Adrenal gland (tissue), 9 donors: ENCODE measurements at regions not wholly inside any gene's neighbourhood (a gene's known extent, or its start where the extent isn't known, plus 50 kb on each side); places are given as distances from the start of the nearest gene placed in this dataset.

ENCODE experiments used
- DNase-seq, 7 donors: peaks; one replicate each; pipeline ENCODE4 v3.0.0-alpha.2; 2019 to 2020
- H3K27ac ChIP-seq, 5 donors: fragments of 200-600 bp; sonication (generic) in 4 of 5; 1 replicate in 3 of 5; 2 replicates in 2 of 5; pipeline versions ENCODE4 v1.5.1 to v1.8.0; 2016 to 2020; ENCODE audit warnings: mild to moderate bottlenecking in 1 of 5
- H3K27me3 ChIP-seq: fragments of 200-600 bp; 2 replicates; pipeline ENCODE4 v1.8.0; 2021
- H3K36me3 ChIP-seq, 2 donors: fragments of 200-600 bp; replicated peaks in 1 of 2; 1 replicate in 1 of 2; 2 replicates in 1 of 2; pipeline versions ENCODE4 v1.5.1 to v1.8.0; 2018 to 2022
- H3K4me1 ChIP-seq, 2 donors: fragments of 200-600 bp; replicated peaks in 1 of 2; 1 replicate in 1 of 2; 2 replicates in 1 of 2; pipeline versions ENCODE4 v1.5.1 to v1.8.0; 2018 to 2021
- H3K4me3 ChIP-seq, 4 donors: fragments of 200-600 bp; sonication (generic) in 3 of 4; one replicate each; pipeline ENCODE4 v1.5.1; 2016 to 2018
- H3K9me3 ChIP-seq, 3 donors: fragments of 200-600 bp; sonication (generic) in 1 of 3; replicated peaks in 1 of 3; 1 replicate in 2 of 3; 2 replicates in 1 of 3; pipeline versions ENCODE4 v1.5.1 to v1.8.0; 2016 to 2021
- POLR2A ChIP-seq, 2 donors: fragments of 450-650 bp; IDR thresholded peaks; one replicate each; pipeline ENCODE4 v1.6.1; 2017; ENCODE audit warnings: antibody characterized with exemption in 2 of 2, mild to moderate bottlenecking in 2 of 2, moderate library complexity in 1 of 2
- WGBS, 4 donors: extraction: QIAGEN DNeasy Blood & Tissue Kit in 2 of 4; methylation state at CpG; one replicate each; pipeline versions ENCODE4 v1.1.5 to v1.1.7; 2013 to 2017; 5-methylcytosine and 5-hydroxymethylcytosine counted together
- intact Hi-C, 2 donors: fragments of 100-400 bp; cut with DNase I; formaldehyde crosslinking; loops; one replicate each; pipeline versions ENCODE4 v1.14.1 to v1.15.0; 2022 to 2023
- TF ChIP-seq, protein P1 (sequence below), 6 experiments: fragments of 450-650 bp in 4 of 6; fragments of 200-600 bp in 2 of 6; sonication (generic) in 1 of 6; IDR thresholded peaks; 1 replicate in 5 of 6; 2 replicates in 1 of 6; pipeline versions ENCODE4 v1.5.1 to v1.8.0; 2016 to 2021; ENCODE audit warnings: antibody characterized with exemption in 6 of 6, mild to moderate bottlenecking in 2 of 6, moderate library complexity in 1 of 6
- donor health status: healthy with polysubstance abuse.
- donor health status: Bipolar disorder and iron deficiency.
- donor health status: DM: yes; HTN: yes; CAD: no.
- donor health status: DM: no; HTN: no; CAD: no.
- donor health status: DM: no; HTN: no; CAD: no.

DNA sequence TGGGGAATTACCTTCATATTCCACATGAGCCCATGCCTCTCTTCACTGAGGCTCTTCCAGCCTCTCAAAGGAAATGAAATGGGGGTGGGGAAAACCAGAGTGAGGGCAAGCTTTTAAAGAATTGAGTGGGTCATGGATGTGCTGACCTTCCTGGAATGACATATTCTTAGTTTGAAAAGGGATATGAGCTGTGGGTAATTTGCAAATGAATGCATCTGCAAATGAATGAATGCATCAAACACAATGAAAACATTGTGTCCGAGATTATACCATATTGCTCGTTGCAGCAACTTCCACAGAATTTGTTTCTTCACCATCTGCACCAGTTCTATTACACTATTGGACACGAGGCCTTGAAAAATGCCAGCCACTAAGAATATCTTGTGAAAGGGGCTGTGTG lies 198.6 kb upstream of the CDH6 start:
- intact Hi-C loops = no loop called here
- no peaks in the 10 kb centered on the region for H3K9me3 ChIP-seq
- 62 to 76% (median 70%) methylated on average over 3 of the region's 3 CpGs for WGBS, 4 donors

DNA sequence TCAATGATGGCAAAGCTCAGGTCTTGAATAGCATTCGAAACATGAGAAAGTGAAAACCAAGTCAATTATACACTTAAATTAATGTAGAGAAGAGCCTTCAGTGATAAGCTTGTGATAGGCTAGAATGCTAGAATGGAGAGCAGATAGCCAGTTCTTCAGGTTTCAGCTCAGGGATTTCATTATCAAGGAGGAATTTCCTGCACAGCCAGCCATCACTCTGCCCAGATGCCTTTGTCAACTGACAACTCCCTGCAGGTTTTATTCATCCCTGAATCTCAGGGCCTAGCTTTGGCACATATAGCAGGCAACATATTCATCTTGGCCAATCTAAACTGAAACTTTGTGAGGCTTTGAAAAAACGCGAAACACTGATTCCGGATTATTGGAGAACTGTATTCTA lies 199.3 kb upstream of the CDH6 start:
- no peak for DNase-seq
- Histone ChIP-seq H3K27me3 (no peaks in the 10 kb centered on the region), H3K4me3 (no peak overlapping the region), H3K4me1 (no peaks in the 10 kb centered on the region), H3K27ac (no peak overlapping the region), H3K36me3 (no peaks in the 10 kb centered on the region), H3K9me3 (no peaks in the 10 kb centered on the region)
- TF ChIP-seq POLR2A (IDR thresholded peaks at IDR 0.05) = no peak
- TF ChIP-seq, protein P1, sequence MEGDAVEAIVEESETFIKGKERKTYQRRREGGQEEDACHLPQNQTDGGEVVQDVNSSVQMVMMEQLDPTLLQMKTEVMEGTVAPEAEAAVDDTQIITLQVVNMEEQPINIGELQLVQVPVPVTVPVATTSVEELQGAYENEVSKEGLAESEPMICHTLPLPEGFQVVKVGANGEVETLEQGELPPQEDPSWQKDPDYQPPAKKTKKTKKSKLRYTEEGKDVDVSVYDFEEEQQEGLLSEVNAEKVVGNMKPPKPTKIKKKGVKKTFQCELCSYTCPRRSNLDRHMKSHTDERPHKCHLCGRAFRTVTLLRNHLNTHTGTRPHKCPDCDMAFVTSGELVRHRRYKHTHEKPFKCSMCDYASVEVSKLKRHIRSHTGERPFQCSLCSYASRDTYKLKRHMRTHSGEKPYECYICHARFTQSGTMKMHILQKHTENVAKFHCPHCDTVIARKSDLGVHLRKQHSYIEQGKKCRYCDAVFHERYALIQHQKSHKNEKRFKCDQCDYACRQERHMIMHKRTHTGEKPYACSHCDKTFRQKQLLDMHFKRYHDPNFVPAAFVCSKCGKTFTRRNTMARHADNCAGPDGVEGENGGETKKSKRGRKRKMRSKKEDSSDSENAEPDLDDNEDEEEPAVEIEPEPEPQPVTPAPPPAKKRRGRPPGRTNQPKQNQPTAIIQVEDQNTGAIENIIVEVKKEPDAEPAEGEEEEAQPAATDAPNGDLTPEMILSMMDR (IDR thresholded peaks at IDR 0.05) = no peak
- 78 to 84% (median 81%) methylated on average over 4 of the region's 4 CpGs for WGBS, 4 donors
- intact Hi-C loops = no loop called here

More for the DNA sequence above, 198.6 kb upstream of the CDH6 start:
- H3K4me1 ChIP-seq = no peaks in the 10 kb centered on the region
- H3K27me3 ChIP-seq = no peaks in the 10 kb centered on the region
- H3K4me3 ChIP-seq = no peak overlapping the region
- no peaks in the 10 kb centered on the region for H3K36me3 ChIP-seq
- TF ChIP-seq, protein P1 (IDR thresholded peaks at IDR 0.05) = no peak
- no peak for TF ChIP-seq POLR2A (IDR thresholded peaks at IDR 0.05)
- no peak overlapping the region for H3K27ac ChIP-seq
- DNase-seq = no peak

DNA sequence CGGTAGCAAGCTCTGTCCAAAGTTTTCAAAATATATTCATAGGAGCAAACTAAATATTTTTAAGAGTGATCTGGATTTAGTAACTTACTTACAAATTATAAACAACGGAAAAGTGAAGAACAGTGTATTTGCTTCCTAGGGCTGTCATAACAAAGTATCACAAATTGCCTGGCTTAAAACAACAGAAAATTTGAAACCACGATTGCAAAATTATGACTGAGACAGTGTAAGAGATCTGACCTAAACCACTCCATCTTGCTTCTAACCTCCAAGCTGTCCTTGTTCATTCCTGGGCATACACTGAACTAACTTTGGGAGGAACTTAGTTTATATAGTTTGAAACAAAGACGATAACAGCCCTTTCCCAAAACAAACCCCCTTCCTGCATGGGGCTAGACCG lies 202.0 kb upstream of the CDH6 start:
- Histone ChIP-seq H3K27ac (no peak overlapping the region), H3K27me3 (no peaks in the 10 kb centered on the region), H3K4me1 (no peaks in the 10 kb centered on the region), H3K36me3 (no peaks in the 10 kb centered on the region), H3K9me3 (no peaks in the 10 kb centered on the region), H3K4me3 (no peak overlapping the region)
- 51 to 67% (median 59%) methylated on average over 5 of the region's 5 CpGs for WGBS, 4 donors
- DNase-seq = no peak
- intact Hi-C loops = no loop called here
- TF ChIP-seq POLR2A (IDR thresholded peaks at IDR 0.05) = no peak
- TF ChIP-seq, protein P1 (IDR thresholded peaks at IDR 0.05) = no peak

DNA sequence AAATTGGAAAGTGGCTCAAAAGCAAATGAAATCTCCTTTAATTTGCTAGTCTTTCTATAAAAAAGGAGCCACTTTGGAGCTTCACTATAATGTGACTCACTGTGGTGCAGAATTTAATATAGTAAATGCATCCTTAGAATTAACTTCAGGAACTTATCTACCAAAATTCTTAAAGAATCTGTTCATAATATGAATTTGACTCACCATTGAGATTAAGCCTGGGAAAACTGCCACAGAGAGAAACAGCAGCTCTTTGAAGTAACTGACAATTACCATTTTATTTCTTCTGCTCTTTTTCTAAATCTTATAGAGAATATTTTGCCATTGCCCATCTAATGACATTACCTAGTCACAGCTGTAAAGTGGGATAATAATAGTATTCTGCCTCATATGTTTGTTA lies 211.9 kb upstream of the CDH6 start:
- Histone ChIP-seq H3K4me3 (no peak overlapping the region), H3K36me3 (no peaks in the 10 kb centered on the region), H3K4me1 (no peaks in the 10 kb centered on the region), H3K27ac (no peak overlapping the region), H3K9me3 (no peaks in the 10 kb centered on the region), H3K27me3 (no peaks in the 10 kb centered on the region)
- intact Hi-C loops = no loop called here
- no peak for TF ChIP-seq POLR2A (IDR thresholded peaks at IDR 0.05)
- TF ChIP-seq, protein P1 (IDR thresholded peaks at IDR 0.05) = no peak
- no peak for DNase-seq
